PFSK-1 (cell line): ENCODE measurements at regions not wholly inside any gene's neighbourhood (a gene's known extent, or its start where the extent isn't known, plus 50 kb on each side); places are given as distances from the start of the nearest gene placed in this dataset.

Experiments
- FOXP2 ChIP-seq: optimal IDR thresholded peaks from 2 replicates; pipeline ENCODE3; 2011; ENCODE audit warnings: borderline replicate concordance, control low read depth, inconsistent platforms; ENCODE audit not compliant: insufficient read depth; ENCODE audit errors: extremely low read length, extremely low read depth
- POLR2AphosphoS5 ChIP-seq: IDR thresholded peaks from 2 replicates; pipeline ENCODE4 v1.6.1; 2012; ENCODE audit warnings: low read depth, mild to moderate bottlenecking, control low read depth, low read length, moderate library complexity
- REST ChIP-seq, 2 experiments: IDR thresholded peaks; 2 replicates each; pipeline versions ENCODE4 v1.6.1 to v1.8.0; 2011 to 2012; ENCODE audit warnings: low read depth in 2 of 2, low read length in 2 of 2, control low read depth in 1 of 2, inconsistent platforms in 1 of 2, mild to moderate bottlenecking in 1 of 2, moderate library complexity in 1 of 2; ENCODE audit not compliant: insufficient read depth in 1 of 2
- SIN3A ChIP-seq: IDR thresholded peaks from 2 replicates; pipeline ENCODE4 v1.6.1; 2012; ENCODE audit warnings: mild to moderate bottlenecking, low read length, moderate library complexity, borderline replicate concordance; ENCODE audit not compliant: insufficient read depth
- TAF1 ChIP-seq: IDR thresholded peaks from 2 replicates; pipeline ENCODE4 v1.6.1; 2012; ENCODE audit warnings: low read length, control low read depth, borderline replicate concordance; ENCODE audit not compliant: insufficient read depth

- TF ChIP-seq SIN3A, result no peak
- TF ChIP-seq REST (IDR thresholded peaks at IDR 0.05; ENCODE audit: insufficient read depth in 1 of 2, low read depth in 2 of 2, low read length in 2 of 2), result no peak
- TF ChIP-seq FOXP2, result no peak
- TF ChIP-seq TAF1, result no peak
- TF ChIP-seq POLR2AphosphoS5, result no peak
These were observed 462.9 kb downstream of the PREX1 start for GRCh38 chr20:48364688-48365421.

GRCh38 chr20:48364055-48364454, 463.7 kb downstream of the PREX1 start:
- TF ChIP-seq REST (IDR thresholded peaks at IDR 0.05; ENCODE audit: insufficient read depth in 1 of 2, low read depth in 2 of 2, low read length in 2 of 2) (no peak), TAF1 (no peak), SIN3A (no peak), POLR2AphosphoS5 (no peak), FOXP2 (no peak)

DNA sequence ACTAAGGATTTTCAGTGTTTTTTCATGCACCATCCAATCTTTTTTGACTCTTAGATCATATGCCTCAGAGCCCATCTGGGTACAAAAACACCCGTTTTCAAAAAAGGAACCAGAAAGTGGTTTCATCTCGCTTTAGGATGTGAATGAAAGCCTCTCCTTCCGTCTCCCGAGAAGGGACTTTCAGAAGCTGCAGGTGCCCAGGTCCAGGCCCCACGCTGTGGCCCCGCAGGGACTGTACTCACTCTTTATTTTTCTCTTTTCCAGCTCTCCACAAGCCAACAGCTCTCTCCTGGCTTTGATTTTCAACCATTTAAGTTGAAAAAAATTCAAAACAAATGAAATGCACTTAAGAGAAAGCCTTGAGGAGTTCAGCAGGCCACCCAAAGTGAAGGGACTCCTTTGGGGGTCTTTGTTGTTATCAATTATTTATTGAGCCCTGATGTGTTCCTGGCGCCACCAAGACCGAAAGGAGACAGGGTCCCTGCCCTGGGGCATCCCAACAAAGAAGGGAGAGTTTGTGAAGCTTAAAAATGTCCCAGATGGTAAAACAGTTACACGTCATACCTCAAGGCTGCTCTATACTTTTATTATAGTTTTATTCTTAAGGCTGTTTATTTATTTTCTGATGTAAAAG, 467.3 kb downstream of the PREX1 start:
- TF ChIP-seq TAF1 (no peak), REST (IDR thresholded peaks at IDR 0.05; ENCODE audit: insufficient read depth in 1 of 2, low read depth in 2 of 2, low read length in 2 of 2) (no peak), SIN3A (no peak), POLR2AphosphoS5 (no peak), FOXP2 (no peak)

DNA sequence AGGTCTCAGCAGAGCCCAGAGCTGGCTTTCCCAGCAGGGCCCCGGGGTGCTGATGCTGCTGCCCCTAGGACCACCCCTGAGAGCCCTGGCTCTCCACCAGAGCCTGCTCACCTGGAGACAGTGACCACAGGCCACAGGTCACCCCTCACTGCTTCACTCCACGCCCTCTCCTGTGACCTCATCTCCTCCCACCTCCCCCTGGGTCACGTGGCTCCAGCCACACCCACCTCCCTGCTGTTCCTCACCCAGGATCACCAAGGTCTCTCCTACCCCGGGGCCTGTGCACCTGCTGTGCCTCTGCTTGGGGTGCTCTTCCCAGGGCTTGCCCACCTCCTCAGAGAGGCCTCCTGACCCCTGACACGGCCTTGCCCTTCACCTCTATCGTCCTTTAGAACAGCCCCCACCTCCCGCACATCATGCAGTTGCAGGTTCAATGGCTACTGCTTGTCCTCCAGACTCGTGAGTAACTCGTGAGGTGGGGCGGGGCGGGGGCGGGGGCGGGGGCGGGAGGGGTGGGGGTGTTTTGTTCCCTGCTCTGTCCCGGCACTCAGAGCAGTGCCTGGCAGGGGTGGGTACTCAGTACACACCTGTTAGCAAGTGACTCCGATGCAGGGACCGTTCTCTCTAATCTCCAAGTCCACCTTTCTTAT, 468.0 kb downstream of the PREX1 start:
- TF ChIP-seq POLR2AphosphoS5 (no peak), FOXP2 (no peak), TAF1 (no peak), SIN3A (no peak), REST (IDR thresholded peaks at IDR 0.05; ENCODE audit: insufficient read depth in 1 of 2, low read depth in 2 of 2, low read length in 2 of 2) (no peak)
